ENCODE measurements at regions not wholly inside any gene's neighbourhood (a gene's known extent, or its start where the extent isn't known, plus 50 kb on each side); places are given as distances from the start of the nearest gene placed in this dataset.

- no peaks in the 10 kb centered on the region for H3K36me3 ChIP-seq
- TF ChIP-seq, protein P1, sequence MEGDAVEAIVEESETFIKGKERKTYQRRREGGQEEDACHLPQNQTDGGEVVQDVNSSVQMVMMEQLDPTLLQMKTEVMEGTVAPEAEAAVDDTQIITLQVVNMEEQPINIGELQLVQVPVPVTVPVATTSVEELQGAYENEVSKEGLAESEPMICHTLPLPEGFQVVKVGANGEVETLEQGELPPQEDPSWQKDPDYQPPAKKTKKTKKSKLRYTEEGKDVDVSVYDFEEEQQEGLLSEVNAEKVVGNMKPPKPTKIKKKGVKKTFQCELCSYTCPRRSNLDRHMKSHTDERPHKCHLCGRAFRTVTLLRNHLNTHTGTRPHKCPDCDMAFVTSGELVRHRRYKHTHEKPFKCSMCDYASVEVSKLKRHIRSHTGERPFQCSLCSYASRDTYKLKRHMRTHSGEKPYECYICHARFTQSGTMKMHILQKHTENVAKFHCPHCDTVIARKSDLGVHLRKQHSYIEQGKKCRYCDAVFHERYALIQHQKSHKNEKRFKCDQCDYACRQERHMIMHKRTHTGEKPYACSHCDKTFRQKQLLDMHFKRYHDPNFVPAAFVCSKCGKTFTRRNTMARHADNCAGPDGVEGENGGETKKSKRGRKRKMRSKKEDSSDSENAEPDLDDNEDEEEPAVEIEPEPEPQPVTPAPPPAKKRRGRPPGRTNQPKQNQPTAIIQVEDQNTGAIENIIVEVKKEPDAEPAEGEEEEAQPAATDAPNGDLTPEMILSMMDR (IDR thresholded peaks at IDR 0.05), result no peak
- TF ChIP-seq EP300 (IDR thresholded peaks at IDR 0.05) (no peak), POLR2A (IDR thresholded peaks at IDR 0.05) (no peak)
- H3K9me3 ChIP-seq, result no peaks in the 10 kb centered on the region
- DNase-seq (ENCODE audit: low spot score in 2 of 2), result no peak
- H3K4me3 ChIP-seq, result no peak overlapping the region
- H3K27me3 ChIP-seq, result no peaks in the 10 kb centered on the region
- H3K4me1 ChIP-seq, result no peaks in the 10 kb centered on the region
- H3K27ac ChIP-seq, result no peak overlapping the region
Observed at GRCh38 chr1:169024255-169024654, 82.2 kb upstream of the ATP1B1 start.

DNA sequence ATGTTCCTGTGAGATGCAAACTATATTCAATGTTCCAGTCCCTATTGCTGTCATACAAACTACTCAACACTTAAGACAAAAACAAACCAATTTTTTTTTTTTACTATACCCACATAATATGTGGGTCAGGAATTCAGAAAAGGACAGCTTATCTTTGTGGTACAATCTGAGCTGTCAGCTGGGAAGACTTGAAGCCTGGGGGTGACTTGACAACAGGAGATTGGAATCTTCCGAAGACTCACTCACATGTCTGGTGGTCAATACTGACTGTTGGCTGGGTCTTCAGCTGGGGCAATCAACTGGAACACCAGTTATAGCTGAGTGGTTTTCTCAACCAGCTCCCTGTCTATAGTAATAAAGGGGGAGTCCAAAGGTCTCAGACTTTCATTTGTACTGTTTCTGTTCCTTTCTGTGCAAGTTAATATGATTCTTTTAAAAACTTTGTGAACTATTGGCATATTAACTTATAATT lies 81.7 kb upstream of the ATP1B1 start:
- H3K4me1 ChIP-seq, result no peaks in the 10 kb centered on the region
- 78 to 90% methylated on average over 1 of the region's 1 CpG for WGBS, 2 donors
- H3K27me3 ChIP-seq, result no peaks in the 10 kb centered on the region
- DNase-seq (ENCODE audit: low spot score in 2 of 2), result no peak
- H3K36me3 ChIP-seq, result no peaks in the 10 kb centered on the region
- no peak overlapping the region for H3K4me3 ChIP-seq
- no peak for TF ChIP-seq POLR2A (IDR thresholded peaks at IDR 0.05)
- TF ChIP-seq EP300 (IDR thresholded peaks at IDR 0.05), result no peak
- TF ChIP-seq, protein P1 (IDR thresholded peaks at IDR 0.05), result no peak
- H3K27ac ChIP-seq, result no peak overlapping the region
- H3K9me3 ChIP-seq, result no peaks in the 10 kb centered on the region

GRCh38 chr1:169025412-169025811 lies 81.1 kb upstream of the ATP1B1 start:
- no peak overlapping the region for H3K27ac ChIP-seq
- H3K9me3 ChIP-seq, result no peaks in the 10 kb centered on the region
- no peak overlapping the region for H3K4me3 ChIP-seq
- no peaks in the 10 kb centered on the region for H3K4me1 ChIP-seq
- no peaks in the 10 kb centered on the region for H3K27me3 ChIP-seq
- WGBS, 2 donors, result 91 to 94% methylated on average over 1 of the region's 1 CpG
- H3K36me3 ChIP-seq, result no peaks in the 10 kb centered on the region
- DNase-seq (ENCODE audit: low spot score in 2 of 2), result no peak
- TF ChIP-seq, protein P1 (IDR thresholded peaks at IDR 0.05), result no peak
- no peak for TF ChIP-seq POLR2A (IDR thresholded peaks at IDR 0.05)
- no peak for TF ChIP-seq EP300 (IDR thresholded peaks at IDR 0.05)

- peaks cover 0 to 4% (median 0%) of the 10 kb centered on the region in 4 donors for H3K4me1 ChIP-seq
- H3K36me3 ChIP-seq, result no peaks in the 10 kb centered on the region
- 80 to 82% methylated on average over 8 of the region's 8 CpGs for WGBS, 2 donors
- no peak overlapping the region for H3K27ac ChIP-seq
- no peak for TF ChIP-seq POLR2A (IDR thresholded peaks at IDR 0.05)
- TF ChIP-seq EP300 (IDR thresholded peaks at IDR 0.05), result no peak
- TF ChIP-seq, protein P1 (IDR thresholded peaks at IDR 0.05), result no peak
- DNase-seq (ENCODE audit: low spot score in 2 of 2), result no peak
- no peak overlapping the region for H3K4me3 ChIP-seq
- no peaks in the 10 kb centered on the region for H3K9me3 ChIP-seq
- no peaks in the 10 kb centered on the region for H3K27me3 ChIP-seq
Observed at GRCh38 chr1:169027607-169028320, 78.7 kb upstream of the ATP1B1 start.

DNA sequence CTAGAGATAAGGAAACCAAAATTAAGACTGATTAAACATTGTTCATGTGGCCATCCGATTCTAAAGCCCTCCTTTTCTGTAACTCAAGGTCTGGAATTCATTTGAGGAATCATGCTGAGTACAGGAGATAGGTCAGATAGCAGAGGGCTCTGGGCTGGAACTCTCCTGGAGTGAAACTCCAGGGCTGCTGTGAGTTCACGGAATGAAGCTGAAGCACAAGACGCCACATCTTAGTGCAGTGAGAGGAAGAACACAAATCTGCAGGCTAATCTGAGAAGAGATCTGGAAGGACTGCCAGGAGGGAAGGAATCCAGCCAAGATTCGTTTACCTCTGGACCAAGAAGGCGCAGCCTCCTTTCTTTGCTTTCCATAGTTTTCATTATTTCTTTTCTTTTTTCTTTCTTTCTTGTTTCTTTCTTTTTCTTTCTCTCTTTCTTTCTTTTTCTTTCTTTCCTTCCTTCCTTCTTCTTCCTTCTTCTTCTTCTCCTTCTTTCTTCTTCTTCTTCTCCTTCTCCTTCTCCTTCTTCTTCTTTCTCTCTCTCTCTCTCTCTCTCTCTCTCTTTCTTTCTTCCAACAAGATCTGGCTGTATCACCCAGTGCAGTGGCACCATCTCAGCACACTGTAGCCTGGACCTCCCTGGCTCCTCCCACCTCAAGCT lies 74.8 kb upstream of the ATP1B1 start:
- 65 to 74% methylated on average over 5 of the region's 5 CpGs for WGBS, 2 donors
- peaks cover 0 to 4% (median 0%) of the 10 kb centered on the region in 4 donors for H3K4me1 ChIP-seq
- H3K9me3 ChIP-seq, result peaks cover 0 to 4% (median 0%) of the 10 kb centered on the region in 4 donors
- H3K27ac ChIP-seq, result no peak overlapping the region
- H3K27me3 ChIP-seq, result no peaks in the 10 kb centered on the region
- no peak overlapping the region for H3K4me3 ChIP-seq
- DNase-seq (ENCODE audit: low spot score in 2 of 2), result no peak
- no peak for TF ChIP-seq POLR2A (IDR thresholded peaks at IDR 0.05)
- TF ChIP-seq EP300 (IDR thresholded peaks at IDR 0.05), result no peak
- H3K36me3 ChIP-seq, result no peaks in the 10 kb centered on the region

All from tibial nerve (tissue), 4 donors.